Endodermal cell (in vitro differentiated cells): ENCODE measurements at regions not wholly inside any gene's neighbourhood (a gene's known extent, or its start where the extent isn't known, plus 50 kb on each side); places are given as distances from the start of the nearest gene placed in this dataset.
A peak's percentile ranks its signal among the peaks of the same experiment; 100 is the strongest.

ENCODE experiments used
- DNase-seq: peaks from one replicate; pipeline ENCODE4 v3.0.0-alpha.2; 2017
- H3K27ac ChIP-seq: 2 replicates; pipeline ENCODE4 v1.5.1; 2013; ENCODE audit warnings: mild to moderate bottlenecking, low read depth, low read length, moderate library complexity
- H3K27me3 ChIP-seq: 2 replicates; pipeline ENCODE4 v1.6.1; 2013; ENCODE audit warnings: mild to moderate bottlenecking, low read length, moderate library complexity; ENCODE audit not compliant: insufficient read depth, control insufficient read depth, poor library complexity, severe bottlenecking
- H3K36me3 ChIP-seq: 2 replicates; pipeline ENCODE4 v1.7.0; 2013; ENCODE audit warnings: mild to moderate bottlenecking, low read length, moderate library complexity; ENCODE audit not compliant: control insufficient read depth, insufficient read depth
- H3K4me1 ChIP-seq: one replicate; pipeline ENCODE4 v1.7.0; 2013; ENCODE audit warnings: low read length; ENCODE audit not compliant: control insufficient read depth, insufficient read depth
- H3K4me3 ChIP-seq: 2 replicates; pipeline ENCODE4 v1.5.1; 2013; ENCODE audit warnings: mild to moderate bottlenecking, low read length, moderate library complexity
- H3K9ac ChIP-seq: 2 replicates; pipeline ENCODE4 v1.6.1; 2013; ENCODE audit warnings: mild to moderate bottlenecking, low read length, moderate library complexity; ENCODE audit not compliant: poor library complexity, severe bottlenecking; ENCODE audit errors: extremely low read depth
- H3K9me3 ChIP-seq: 2 replicates; pipeline ENCODE4 v1.6.1; 2013; ENCODE audit warnings: mild to moderate bottlenecking, low read length, moderate library complexity; ENCODE audit not compliant: control insufficient read depth
- H3K27ac Mint-ChIP-seq: 2 replicates; pipeline ENCODE4 v1.8.0; 2020; ENCODE audit warnings: mixed read lengths
- H3K27me3 Mint-ChIP-seq: 2 replicates; pipeline ENCODE4 v1.8.0; 2021; ENCODE audit warnings: mild to moderate bottlenecking, mixed read lengths; ENCODE audit not compliant: insufficient read depth
- H3K36me3 Mint-ChIP-seq: 2 replicates; pipeline ENCODE4 v1.8.0; 2020; ENCODE audit warnings: low read depth, mixed read lengths
- H3K4me1 Mint-ChIP-seq: 2 replicates; pipeline ENCODE4 v1.8.0; 2020; ENCODE audit warnings: mixed read lengths
- H3K4me3 Mint-ChIP-seq: 2 replicates; pipeline ENCODE4 v1.8.0; 2020; ENCODE audit warnings: mild to moderate bottlenecking, moderate library complexity, mixed read lengths
- H3K9me3 Mint-ChIP-seq: 2 replicates; pipeline ENCODE4 v1.8.0; 2020; ENCODE audit warnings: mild to moderate bottlenecking, mixed read lengths
- CTCF ChIP-seq: fragments of 200-600 bp; sonication (generic); conservative IDR thresholded peaks from 2 replicates; pipeline ENCODE4 v1.5.0; 2021; ENCODE audit warnings: antibody characterized with exemption, mild to moderate bottlenecking
- WGBS, 2 experiments: methylation state at CpG; one replicate each; pipeline versions ENCODE4 v1.1.5 to v1.1.7; 2013; ENCODE audit warnings: missing lambda C conversion rate in 2 of 2, mixed read lengths in 1 of 2; ENCODE audit not compliant: insufficient coverage in 1 of 2, insufficient read length in 1 of 2; 5-methylcytosine and 5-hydroxymethylcytosine counted together

GRCh38 chr2:184528119-184528518, 70.2 kb upstream of the ZNF804A start:
- TF ChIP-seq CTCF: no peak
- H3K27ac ChIP-seq: no peak overlapping the region
- Mint-ChIP-seq H3K27ac (no peak overlapping the region), H3K9me3 (peaks cover 33% of the 10 kb centered on the region), H3K36me3 (peaks cover 5% of the 10 kb centered on the region), H3K4me3 (no peak overlapping the region), H3K27me3 (no peaks in the 10 kb centered on the region), H3K4me1 (no peaks in the 10 kb centered on the region)
- no peaks in the 10 kb centered on the region for H3K36me3 ChIP-seq
- peak overlapping the region; percentile 28 for H3K4me3 ChIP-seq
- WGBS, 2 experiments: 75 to 93% methylated on average over 1 to 2 of the region's 2 CpGs
- H3K4me1 ChIP-seq: no peaks in the 10 kb centered on the region
- no peak for DNase-seq
- peaks cover 17% of the 10 kb centered on the region for H3K9me3 ChIP-seq
- no peaks in the 10 kb centered on the region for H3K27me3 ChIP-seq
- H3K9ac ChIP-seq: no peak overlapping the region

GRCh38 chr2:184530239-184530638, 68.1 kb upstream of the ZNF804A start:
- Histone ChIP-seq H3K4me1 (no peaks in the 10 kb centered on the region), H3K27ac (no peak overlapping the region), H3K4me3 (no peak overlapping the region), H3K9me3 (peaks cover 17% of the 10 kb centered on the region), H3K36me3 (no peaks in the 10 kb centered on the region), H3K27me3 (no peaks in the 10 kb centered on the region), H3K9ac (no peak overlapping the region)
- no peak overlapping the region for H3K4me3 Mint-ChIP-seq
- no peak for DNase-seq
- WGBS, 2 experiments: 87 to 91% methylated on average over 3 to 7 of the region's 7 CpGs
- no peaks in the 10 kb centered on the region for H3K4me1 Mint-ChIP-seq
- H3K27me3 Mint-ChIP-seq: no peaks in the 10 kb centered on the region
- peaks cover 33% of the 10 kb centered on the region for H3K9me3 Mint-ChIP-seq
- TF ChIP-seq CTCF: no peak
- peaks cover 5% of the 10 kb centered on the region for H3K36me3 Mint-ChIP-seq
- no peak overlapping the region for H3K27ac Mint-ChIP-seq

GRCh38 chr2:184530959-184531358, 67.4 kb upstream of the ZNF804A start:
- peaks cover 33% of the 10 kb centered on the region for H3K9me3 Mint-ChIP-seq

More at GRCh38 chr2:184530959-184531358, 67.4 kb upstream of the ZNF804A start:
- H3K4me3 ChIP-seq: no peak overlapping the region
- 94 to 100% methylated on average over 1 to 6 of the region's 6 CpGs for WGBS, 2 experiments
- H3K27ac ChIP-seq: no peak overlapping the region
- no peaks in the 10 kb centered on the region for H3K27me3 ChIP-seq
- Mint-ChIP-seq H3K27ac (no peak overlapping the region), H3K27me3 (no peaks in the 10 kb centered on the region), H3K4me3 (no peak overlapping the region), H3K4me1 (no peaks in the 10 kb centered on the region), H3K36me3 (peaks cover 5% of the 10 kb centered on the region)
- H3K4me1 ChIP-seq: no peaks in the 10 kb centered on the region
- TF ChIP-seq CTCF: no peak
- H3K9me3 ChIP-seq: peaks cover 17% of the 10 kb centered on the region
- DNase-seq: no peak
- no peaks in the 10 kb centered on the region for H3K36me3 ChIP-seq
- no peak overlapping the region for H3K9ac ChIP-seq
